ENCODE measurements at regions not wholly inside any gene's neighbourhood (a gene's known extent, or its start where the extent isn't known, plus 50 kb on each side); places are given as distances from the start of the nearest gene placed in this dataset.

DNA sequence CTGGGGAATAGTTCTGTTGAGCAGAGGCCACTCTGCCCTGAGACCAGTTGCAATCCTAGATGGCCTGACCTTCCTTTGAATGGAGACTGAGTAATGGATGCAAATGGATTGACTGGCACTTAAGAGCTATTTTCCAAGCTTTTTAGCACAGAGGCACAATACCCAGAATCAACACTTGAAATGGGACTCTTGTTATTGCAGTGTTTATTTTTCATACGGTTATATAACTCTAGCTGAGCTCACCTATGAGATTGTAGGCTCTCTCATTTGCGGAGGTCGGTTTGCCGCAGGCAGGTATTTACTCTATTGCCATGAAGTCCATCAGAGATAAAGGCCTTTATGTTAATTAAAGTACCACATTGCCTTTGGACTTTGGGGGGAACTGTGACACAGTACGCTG lies 422.3 kb upstream of the CELF4 start:
- H3K4me1 ChIP-seq = no peaks in the 10 kb centered on the region
- intact Hi-C loops (cut with DNase I) = no loop called here
- H3K36me3 ChIP-seq = no peaks in the 10 kb centered on the region
- no peaks in the 10 kb centered on the region for H3K27me3 ChIP-seq
- ATAC-seq (no peak), DNase-seq (no peak)
- WGBS, 4 donors = 85 to 95% (median 92%) methylated on average over 5 of the region's 5 CpGs
- TF ChIP-seq, protein P1, sequence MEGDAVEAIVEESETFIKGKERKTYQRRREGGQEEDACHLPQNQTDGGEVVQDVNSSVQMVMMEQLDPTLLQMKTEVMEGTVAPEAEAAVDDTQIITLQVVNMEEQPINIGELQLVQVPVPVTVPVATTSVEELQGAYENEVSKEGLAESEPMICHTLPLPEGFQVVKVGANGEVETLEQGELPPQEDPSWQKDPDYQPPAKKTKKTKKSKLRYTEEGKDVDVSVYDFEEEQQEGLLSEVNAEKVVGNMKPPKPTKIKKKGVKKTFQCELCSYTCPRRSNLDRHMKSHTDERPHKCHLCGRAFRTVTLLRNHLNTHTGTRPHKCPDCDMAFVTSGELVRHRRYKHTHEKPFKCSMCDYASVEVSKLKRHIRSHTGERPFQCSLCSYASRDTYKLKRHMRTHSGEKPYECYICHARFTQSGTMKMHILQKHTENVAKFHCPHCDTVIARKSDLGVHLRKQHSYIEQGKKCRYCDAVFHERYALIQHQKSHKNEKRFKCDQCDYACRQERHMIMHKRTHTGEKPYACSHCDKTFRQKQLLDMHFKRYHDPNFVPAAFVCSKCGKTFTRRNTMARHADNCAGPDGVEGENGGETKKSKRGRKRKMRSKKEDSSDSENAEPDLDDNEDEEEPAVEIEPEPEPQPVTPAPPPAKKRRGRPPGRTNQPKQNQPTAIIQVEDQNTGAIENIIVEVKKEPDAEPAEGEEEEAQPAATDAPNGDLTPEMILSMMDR (IDR thresholded peaks at IDR 0.05) = no peak
- no peak for TF ChIP-seq POLR2A (IDR thresholded peaks at IDR 0.05)
- no peak overlapping the region for H3K4me3 ChIP-seq
- H3K27ac ChIP-seq = no peak overlapping the region
- no peaks in the 10 kb centered on the region for H3K9me3 ChIP-seq

DNA sequence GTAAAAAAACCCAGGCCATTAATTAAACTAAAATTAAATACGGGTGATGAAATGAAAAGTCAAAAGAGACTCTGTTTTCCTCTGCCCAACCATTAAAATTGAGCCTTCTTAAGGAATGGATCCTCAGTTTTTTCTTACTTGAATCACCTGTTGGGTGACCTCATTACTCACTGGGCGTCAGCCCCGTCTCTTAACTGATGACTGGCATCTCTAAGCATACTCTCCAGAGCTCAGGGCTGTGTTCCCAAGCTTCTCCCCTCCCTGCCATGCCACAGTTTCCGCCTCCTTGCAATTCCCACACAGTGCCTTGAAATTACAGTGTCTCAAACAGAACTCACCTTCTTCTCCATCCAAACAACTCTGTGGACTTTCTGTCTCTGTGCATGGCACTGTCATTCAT lies 421.1 kb upstream of the CELF4 start:
- WGBS, 4 donors = 64 to 80% (median 73%) methylated on average over 4 of the region's 4 CpGs
- intact Hi-C loops (cut with DNase I) = no loop called here
- DNase-seq (no peak), ATAC-seq (no peak)
- Histone ChIP-seq H3K27me3 (no peaks in the 10 kb centered on the region), H3K4me3 (no peak overlapping the region), H3K27ac (no peak overlapping the region), H3K9me3 (no peaks in the 10 kb centered on the region), H3K36me3 (no peaks in the 10 kb centered on the region), H3K4me1 (no peaks in the 10 kb centered on the region)
- no peak for TF ChIP-seq POLR2A (IDR thresholded peaks at IDR 0.05)
- TF ChIP-seq, protein P1 (IDR thresholded peaks at IDR 0.05) = no peak

DNA sequence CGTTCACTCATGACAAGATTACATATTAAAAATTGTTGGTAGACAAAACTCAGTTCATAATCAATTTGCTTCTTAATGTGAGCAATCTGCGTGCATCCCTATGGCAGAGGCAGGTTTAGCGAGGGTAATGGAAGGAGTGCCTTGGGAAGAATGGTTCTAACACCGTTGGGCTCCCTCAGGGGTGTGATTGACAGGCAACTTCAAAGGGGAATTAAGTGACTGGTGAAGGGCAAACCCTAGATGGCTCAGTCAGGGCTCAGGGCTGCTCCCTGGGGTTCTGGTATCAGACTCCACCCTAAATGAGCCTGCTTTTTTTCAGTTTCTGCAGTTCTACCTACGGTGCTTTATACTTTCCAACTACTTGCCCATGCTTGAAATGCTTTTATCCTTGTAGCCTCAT lies 419.5 kb upstream of the CELF4 start:
- TF ChIP-seq, protein P1 (IDR thresholded peaks at IDR 0.05) = no peak
- TF ChIP-seq POLR2A (IDR thresholded peaks at IDR 0.05) = no peak
- 34 to 48% (median 43%) methylated on average over 5 of the region's 5 CpGs for WGBS, 4 donors
- DNase-seq (no peak), ATAC-seq (no peak)
- H3K36me3 ChIP-seq = no peaks in the 10 kb centered on the region
- H3K4me1 ChIP-seq = no peaks in the 10 kb centered on the region
- H3K27me3 ChIP-seq = no peaks in the 10 kb centered on the region
- H3K4me3 ChIP-seq = no peak overlapping the region
- H3K27ac ChIP-seq = no peak overlapping the region
- H3K9me3 ChIP-seq = no peaks in the 10 kb centered on the region
- intact Hi-C loops (cut with DNase I) = no loop called here

DNA sequence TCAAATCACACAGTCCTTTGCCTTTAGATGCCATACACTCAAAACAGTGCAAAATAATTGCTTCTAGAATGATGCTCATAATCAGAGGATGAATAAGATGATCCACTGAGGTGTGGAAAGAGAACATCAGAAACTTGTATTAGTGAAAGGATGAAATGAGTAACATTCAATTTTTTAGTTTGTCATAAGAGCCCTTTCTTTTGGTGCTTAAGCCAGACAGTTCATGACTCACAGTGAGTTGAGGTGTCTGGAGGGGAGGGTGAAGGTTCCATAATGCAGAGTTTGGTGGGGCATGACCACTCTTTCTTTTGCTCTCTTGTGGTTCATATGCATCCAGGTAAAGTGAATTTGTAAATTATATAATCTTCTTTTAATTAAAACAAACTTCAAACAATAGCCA lies 415.0 kb upstream of the CELF4 start:
- DNase-seq (no peak), ATAC-seq (no peak)
- no peaks in the 10 kb centered on the region for H3K27me3 ChIP-seq
- H3K9me3 ChIP-seq = peaks cover 0 to 11% (median under 1%) of the 10 kb centered on the region in 12 donors
- H3K4me1 ChIP-seq = no peaks in the 10 kb centered on the region
- TF ChIP-seq, protein P1 (IDR thresholded peaks at IDR 0.05) = no peak
- TF ChIP-seq POLR2A (IDR thresholded peaks at IDR 0.05) = no peak
- no peaks in the 10 kb centered on the region for H3K36me3 ChIP-seq
- H3K27ac ChIP-seq = no peak overlapping the region
- intact Hi-C loops (cut with DNase I) = no loop called here
- H3K4me3 ChIP-seq = no peak overlapping the region
